Heart right ventricle (tissue), 16 donors: ENCODE measurements at regions not wholly inside any gene's neighbourhood (a gene's known extent, or its start where the extent isn't known, plus 50 kb on each side); places are given as distances from the start of the nearest gene placed in this dataset.

ENCODE experiments used
- ATAC-seq, 8 donors: fragments of 200-7000 bp; cut with Tn5 transposase; one replicate each; pipeline ENCODE4 v1.9.1; 2020; ENCODE audit warnings: mild to moderate bottlenecking in 8 of 8, moderate library complexity in 8 of 8, moderate number of reproducible peaks in 1 of 8
- DNase-seq, 2 donors: peaks; one replicate each; pipeline ENCODE4 v3.0.0-alpha.2; 2020
- H3K27ac ChIP-seq, 10 donors: fragments of 200-600 bp; sonication (generic) in 2 of 10; one replicate each; pipeline versions ENCODE4 v1.5.0 to v1.8.0; 2020 to 2022; ENCODE audit warnings: mild to moderate bottlenecking in 3 of 10
- H3K27me3 ChIP-seq, 7 donors: fragments of 200-600 bp; one replicate each; pipeline ENCODE4 v1.8.0; 2021 to 2022; ENCODE audit warnings: mild to moderate bottlenecking in 2 of 7
- H3K36me3 ChIP-seq, 9 donors: fragments of 200-600 bp; sonication (generic) in 1 of 9; one replicate each; pipeline versions ENCODE4 v1.5.0 to v1.8.0; 2020 to 2022; ENCODE audit warnings: mild to moderate bottlenecking in 2 of 9
- H3K4me1 ChIP-seq, 9 donors: fragments of 200-600 bp; sonication (generic) in 1 of 9; one replicate each; pipeline versions ENCODE4 v1.5.0 to v1.8.0; 2020 to 2022; ENCODE audit warnings: mild to moderate bottlenecking in 4 of 9
- H3K4me3 ChIP-seq, 10 donors: fragments of 200-600 bp; sonication (generic) in 2 of 10; one replicate each; pipeline versions ENCODE4 v1.5.0 to v1.8.0; 2020 to 2022; ENCODE audit warnings: mild to moderate bottlenecking in 7 of 10, moderate library complexity in 2 of 10
- H3K9me3 ChIP-seq, 11 donors: fragments of 200-600 bp in 10 of 11; sonication (generic) in 2 of 11; one replicate each; pipeline versions ENCODE4 v1.5.0 to v1.8.0; 2013 to 2022; ENCODE audit warnings: mild to moderate bottlenecking in 2 of 11, control low read depth in 1 of 11, moderate library complexity in 1 of 11
- CTCF ChIP-seq, 9 donors: fragments of 200-600 bp; sonication (generic) in 2 of 9; IDR thresholded peaks; one replicate each; pipeline versions ENCODE4 v1.5.0 to v1.8.0; 2021 to 2022; ENCODE audit warnings: antibody characterized with exemption in 9 of 9, mild to moderate bottlenecking in 5 of 9, moderate library complexity in 1 of 9
- WGBS, 2 donors: extraction: QIAGEN DNeasy Blood & Tissue Kit; methylation state at CpG; one replicate each; pipeline ENCODE4 v1.1.7; 2013; ENCODE audit warnings: inconsistent platforms in 1 of 2; 5-methylcytosine and 5-hydroxymethylcytosine counted together
- intact Hi-C, 10 donors: fragments of 100-400 bp; cut with DNase I; formaldehyde crosslinking; loops; one replicate each; pipeline versions ENCODE4 v1.11.1 to v1.14.2; 2022
- donor health status: Arrhythmogenic right ventricular cardiomyopathy.
- donor health status: ischemic (EF 13 %, LVEDD 7.1; RV severe dilation, severe dysfunction).
- donor health status: healthy with polysubstance abuse.
- donor health status: DM: no; HTN: yes; CAD: no.
- donor health status: DM: no; HTN: no; CAD: no.
- donor health status: ischemic (EF 25% LVEDD 6.9; RV normal size, moderate dysfunction).
- donor health status: ischemic (EF 25% LVEDD 5.7; RV mildly dilated, moderate dysfunction).
- donor health status: healthy.
- donor health status: DM: yes; HTN: yes; CAD: no.
- donor health status: Ischemic cardiomyopathy.
- donor health status: ischemic (EF 35%, LVEDD 5.7; RV mildly dilated, moderate dysfunction).
- donor health status: nonischemic (EF 11% LVEDD 7.7; RV severe dilation, severe dysfunction).
- donor health status: DM: yes; HTN: yes; CAD: no.
- donor health status: PGD.
- donor health status: ischemic (EF 29% LVEDD 5.4; RV normal size, mild dysfunction).
- donor health status: nonischemic (EF 23%, LVEDD 6.1; RV moderate dilation, normal function).

- no peak overlapping the region for H3K4me3 ChIP-seq
- H3K36me3 ChIP-seq, result no peaks in the 10 kb centered on the region
- H3K27me3 ChIP-seq, result peaks cover 0 to 12% (median 4%) of the 10 kb centered on the region in 7 donors
- ATAC-seq (no peak), DNase-seq (no peak)
- intact Hi-C loops, result no loop called here
- H3K4me1 ChIP-seq, result no peaks in the 10 kb centered on the region
- 89 to 90% methylated on average over 5 of the region's 5 CpGs for WGBS, 2 donors
- H3K9me3 ChIP-seq, result peaks cover 0 to 4% (median 0%) of the 10 kb centered on the region in 11 donors
- H3K27ac ChIP-seq, result no peak overlapping the region
- TF ChIP-seq CTCF (IDR thresholded peaks at IDR 0.05), result no peak
Measured at GRCh38 chr12:5364036-5364770, 67.7 kb upstream of the NTF3 start.

- no peak overlapping the region for H3K4me3 ChIP-seq
- 77 to 84% methylated on average over 6 of the region's 6 CpGs for whole genome bisulfite sequencing, 2 donors
- no peaks in the 10 kb centered on the region for H3K36me3 ChIP-seq
- intact Hi-C loops, result no loop called here
- ATAC-seq (no peak), DNase-seq (no peak)
- TF ChIP-seq CTCF (IDR thresholded peaks at IDR 0.05), result no peak
- peaks cover 0 to 20% (median 8%) of the 10 kb centered on the region in 7 donors for H3K27me3 ChIP-seq
- H3K27ac ChIP-seq, result no peak overlapping the region
- peaks cover 0 to 3% (median 0%) of the 10 kb centered on the region in 11 donors for H3K9me3 ChIP-seq
- H3K4me1 ChIP-seq, result no peaks in the 10 kb centered on the region
Measured at GRCh38 chr12:5369298-5369697, 62.6 kb upstream of the NTF3 start.

GRCh38 chr12:5371631-5372030 lies 60.3 kb upstream of the NTF3 start:
- H3K4me3 ChIP-seq, result no peak overlapping the region
- intact Hi-C loops, result no loop called here
- no peak for TF ChIP-seq CTCF (IDR thresholded peaks at IDR 0.05)
- no peaks in the 10 kb centered on the region for H3K36me3 ChIP-seq
- no peaks in the 10 kb centered on the region for H3K4me1 ChIP-seq
- 81 to 87% methylated on average over 3 of the region's 3 CpGs for WGBS, 2 donors
- no peaks in the 10 kb centered on the region for H3K9me3 ChIP-seq
- no peak overlapping the region for H3K27ac ChIP-seq
- DNase-seq, result no peak
- peaks cover 0 to 15% (median 5%) of the 10 kb centered on the region in 7 donors for H3K27me3 ChIP-seq
- no peak for ATAC-seq

- 97 to 100% methylated on average over 1 of the region's 1 CpG for WGBS, 2 donors
Measured at GRCh38 chr12:5374713-5375112, 57.2 kb upstream of the NTF3 start.

More at GRCh38 chr12:5374713-5375112, 57.2 kb upstream of the NTF3 start:
- no peak for TF ChIP-seq CTCF (IDR thresholded peaks at IDR 0.05)
- H3K27ac ChIP-seq, result no peak overlapping the region
- no peak for DNase-seq
- no peaks in the 10 kb centered on the region for H3K36me3 ChIP-seq
- intact Hi-C loops, result no loop called here
- no peak overlapping the region for H3K4me3 ChIP-seq
- no peaks in the 10 kb centered on the region for H3K9me3 ChIP-seq
- no peak for ATAC-seq
- peaks cover 0 to 15% (median 5%) of the 10 kb centered on the region in 7 donors for H3K27me3 ChIP-seq
- H3K4me1 ChIP-seq, result no peaks in the 10 kb centered on the region
